ENCODE measurements at regions not wholly inside any gene's neighbourhood (a gene's known extent, or its start where the extent isn't known, plus 50 kb on each side); places are given as distances from the start of the nearest gene placed in this dataset.

DNA sequence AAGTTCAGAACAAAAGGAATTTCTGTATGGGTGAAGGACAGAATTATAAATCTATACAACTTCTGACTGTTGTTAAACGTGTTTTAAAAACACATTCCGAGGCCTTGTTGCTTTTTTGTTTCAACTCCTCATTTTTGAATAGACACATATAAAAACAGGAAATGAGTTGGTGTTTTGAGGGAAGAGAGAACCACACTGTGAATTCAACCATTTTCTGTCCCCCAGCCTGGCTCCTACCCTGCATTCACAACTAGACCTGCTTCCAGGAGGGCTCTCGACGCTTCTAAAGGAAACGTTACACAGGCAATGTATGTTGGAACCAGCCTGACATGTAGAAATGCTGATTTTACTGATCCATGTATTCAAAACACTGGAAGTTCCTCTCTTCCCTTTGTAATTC is 76.5 kb downstream of the OR13A1 start:
- no peaks in the 10 kb centered on the region for H3K9me3 ChIP-seq (ENCODE audit: low read depth)
- no peak overlapping the region for H3K4me3 ChIP-seq
- no peak overlapping the region for H3K4me2 ChIP-seq
- H3K79me2 ChIP-seq (ENCODE audit: low read depth): no peaks in the 10 kb centered on the region
- Mint-ChIP-seq H3K36me3 (no peaks in the 10 kb centered on the region), H3K27me3 (ENCODE audit: insufficient read depth, low read depth) (peaks cover 4% of the 10 kb centered on the region), H3K9me3 (no peaks in the 10 kb centered on the region), H3K4me1 (peaks cover 4% of the 10 kb centered on the region), H3K4me3 (no peak overlapping the region), H3K27ac (no peak overlapping the region)
- TF ChIP-seq EZH2 (IDR thresholded peaks at IDR 0.05) (no peak), EZH2phosphoT487 (IDR thresholded peaks at IDR 0.05) (no peak)
- TF ChIP-seq, protein P1, sequence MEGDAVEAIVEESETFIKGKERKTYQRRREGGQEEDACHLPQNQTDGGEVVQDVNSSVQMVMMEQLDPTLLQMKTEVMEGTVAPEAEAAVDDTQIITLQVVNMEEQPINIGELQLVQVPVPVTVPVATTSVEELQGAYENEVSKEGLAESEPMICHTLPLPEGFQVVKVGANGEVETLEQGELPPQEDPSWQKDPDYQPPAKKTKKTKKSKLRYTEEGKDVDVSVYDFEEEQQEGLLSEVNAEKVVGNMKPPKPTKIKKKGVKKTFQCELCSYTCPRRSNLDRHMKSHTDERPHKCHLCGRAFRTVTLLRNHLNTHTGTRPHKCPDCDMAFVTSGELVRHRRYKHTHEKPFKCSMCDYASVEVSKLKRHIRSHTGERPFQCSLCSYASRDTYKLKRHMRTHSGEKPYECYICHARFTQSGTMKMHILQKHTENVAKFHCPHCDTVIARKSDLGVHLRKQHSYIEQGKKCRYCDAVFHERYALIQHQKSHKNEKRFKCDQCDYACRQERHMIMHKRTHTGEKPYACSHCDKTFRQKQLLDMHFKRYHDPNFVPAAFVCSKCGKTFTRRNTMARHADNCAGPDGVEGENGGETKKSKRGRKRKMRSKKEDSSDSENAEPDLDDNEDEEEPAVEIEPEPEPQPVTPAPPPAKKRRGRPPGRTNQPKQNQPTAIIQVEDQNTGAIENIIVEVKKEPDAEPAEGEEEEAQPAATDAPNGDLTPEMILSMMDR (IDR thresholded peaks at IDR 0.05): no peak
- H3K27me3 ChIP-seq: no peaks in the 10 kb centered on the region
- H3K4me1 ChIP-seq: no peaks in the 10 kb centered on the region
- H4K20me1 ChIP-seq (ENCODE audit: low read depth): no peaks in the 10 kb centered on the region
- DNase-seq (ENCODE audit: low spot score): no peak
- no peak overlapping the region for H3K9ac ChIP-seq
- H3K27ac ChIP-seq: no peak overlapping the region
- no peaks in the 10 kb centered on the region for H3F3A ChIP-seq (ENCODE audit: low read depth)
- no peaks in the 10 kb centered on the region for H3K36me3 ChIP-seq
- no peak overlapping the region for H2AFZ ChIP-seq (replicated peaks)

DNA sequence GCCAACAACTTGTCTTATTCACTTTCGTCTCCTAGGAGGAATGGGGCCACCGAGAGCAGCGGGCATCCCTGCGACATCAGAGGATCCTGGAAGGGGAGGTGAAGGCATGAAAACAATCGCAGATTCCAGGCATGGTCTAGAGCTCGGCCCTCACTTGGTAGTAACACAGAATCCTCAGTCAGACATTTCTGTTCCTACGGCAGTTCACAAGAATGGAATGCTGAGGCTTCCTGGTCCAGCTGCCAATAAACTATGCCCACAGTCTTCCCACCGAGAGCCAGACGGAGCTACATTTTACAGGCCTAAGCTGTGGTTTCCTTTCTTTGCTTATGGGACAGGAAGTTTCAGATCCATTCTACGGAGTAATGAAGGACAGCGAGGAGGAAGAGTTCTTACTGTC is 75.8 kb downstream of the OR13A1 start:
- no peak for DNase-seq (ENCODE audit: low spot score)
- Histone ChIP-seq H3K27ac (no peak overlapping the region), H3F3A (ENCODE audit: low read depth) (no peaks in the 10 kb centered on the region), H4K20me1 (ENCODE audit: low read depth) (no peaks in the 10 kb centered on the region), H3K9ac (no peak overlapping the region), H3K4me2 (no peak overlapping the region), H3K36me3 (no peaks in the 10 kb centered on the region), H3K9me3 (ENCODE audit: low read depth) (no peaks in the 10 kb centered on the region), H3K4me1 (no peaks in the 10 kb centered on the region), H3K27me3 (no peaks in the 10 kb centered on the region), H3K4me3 (no peak overlapping the region), H2AFZ (replicated peaks) (no peak overlapping the region), H3K79me2 (ENCODE audit: low read depth) (no peaks in the 10 kb centered on the region)
- H3K4me3 Mint-ChIP-seq: no peak overlapping the region
- peaks cover 4% of the 10 kb centered on the region for H3K4me1 Mint-ChIP-seq
- H3K9me3 Mint-ChIP-seq: no peaks in the 10 kb centered on the region
- TF ChIP-seq EZH2phosphoT487 (IDR thresholded peaks at IDR 0.05) (no peak), EZH2 (IDR thresholded peaks at IDR 0.05) (no peak)
- TF ChIP-seq, protein P1 (IDR thresholded peaks at IDR 0.05): no peak
- H3K27me3 Mint-ChIP-seq (ENCODE audit: insufficient read depth, low read depth): peaks cover 2% of the 10 kb centered on the region
- H3K36me3 Mint-ChIP-seq: no peaks in the 10 kb centered on the region
- H3K27ac Mint-ChIP-seq: no peak overlapping the region

DNA sequence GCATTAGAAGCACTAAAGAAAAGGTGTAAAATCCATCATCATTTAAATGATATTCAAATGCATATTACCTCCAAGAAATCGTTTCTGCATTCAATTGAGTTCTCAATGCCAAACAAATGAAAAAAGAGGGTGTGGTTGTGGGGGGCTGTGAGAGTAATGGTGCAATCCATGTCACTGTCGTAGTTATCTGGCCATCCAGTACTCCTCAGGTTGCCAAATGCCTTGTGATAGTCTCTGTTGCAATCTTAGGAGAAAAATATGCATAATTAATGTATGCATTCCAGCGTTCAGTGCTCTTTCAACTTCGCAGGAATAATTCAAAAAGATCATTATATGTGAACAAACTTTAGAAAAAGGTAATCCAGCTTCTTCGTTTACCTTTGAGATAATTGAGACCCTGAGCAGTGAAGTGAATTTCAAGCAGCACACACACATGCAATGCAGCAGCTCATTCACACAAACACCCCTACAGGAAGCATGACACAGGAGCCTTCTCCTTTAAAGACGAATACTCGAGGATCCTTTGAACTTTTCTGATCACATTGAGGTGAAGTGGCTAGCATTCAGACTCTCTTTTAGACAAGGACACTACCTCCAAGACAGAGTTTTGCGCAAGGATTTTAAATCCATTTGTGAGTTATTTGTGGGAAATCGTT is 73.4 kb downstream of the OR13A1 start:
- no peak for DNase-seq (ENCODE audit: low spot score)
- H3K27me3 Mint-ChIP-seq (ENCODE audit: insufficient read depth, low read depth): peaks cover 2% of the 10 kb centered on the region
- no peaks in the 10 kb centered on the region for H3F3A ChIP-seq (ENCODE audit: low read depth)
- no peak for TF ChIP-seq EZH2 (IDR thresholded peaks at IDR 0.05)
- TF ChIP-seq, protein P1 (IDR thresholded peaks at IDR 0.05): no peak
- no peak for TF ChIP-seq EZH2phosphoT487 (IDR thresholded peaks at IDR 0.05)
- H3K36me3 ChIP-seq: no peaks in the 10 kb centered on the region
- H3K27me3 ChIP-seq: no peaks in the 10 kb centered on the region
- no peak overlapping the region for H3K4me3 ChIP-seq
- H3K79me2 ChIP-seq (ENCODE audit: low read depth): no peaks in the 10 kb centered on the region
- H3K27ac ChIP-seq: no peak overlapping the region
- H3K4me1 ChIP-seq: no peaks in the 10 kb centered on the region
- H3K4me2 ChIP-seq: no peak overlapping the region
- peaks cover 4% of the 10 kb centered on the region for H3K4me1 Mint-ChIP-seq
- no peaks in the 10 kb centered on the region for H4K20me1 ChIP-seq (ENCODE audit: low read depth)
- no peaks in the 10 kb centered on the region for H3K9me3 Mint-ChIP-seq
- H2AFZ ChIP-seq (replicated peaks): peak overlapping the region; percentile 30
- H3K9ac ChIP-seq: no peak overlapping the region
- H3K4me3 Mint-ChIP-seq: no peak overlapping the region
- no peaks in the 10 kb centered on the region for H3K36me3 Mint-ChIP-seq
- H3K9me3 ChIP-seq (ENCODE audit: low read depth): no peaks in the 10 kb centered on the region
- no peak overlapping the region for H3K27ac Mint-ChIP-seq

Data from neural progenitor cell (in vitro differentiated cells).